Activated CD8-positive, alpha-beta T cell treated with anti-CD3 and anti-CD28 coated beads for 36 hours (primary cell): ENCODE measurements at regions not wholly inside any gene's neighbourhood (a gene's known extent, or its start where the extent isn't known, plus 50 kb on each side); places are given as distances from the start of the nearest gene placed in this dataset.

ENCODE experiments used
- ATAC-seq: fragments of 200-7000 bp; cut with Tn5 transposase; one replicate; pipeline ENCODE4 v1.10.0; 2021; ENCODE audit warnings: mild to moderate bottlenecking, moderate library complexity
- CTCF ChIA-PET: fragments of 350-600 bp; sonication (Branson Sonifier 250); formaldehyde crosslinking; loops from one replicate; lab custom pipeline; 2021; ENCODE audit warnings: antibody characterized with exemption; lab: Charles Lee
- POLR2A ChIA-PET: fragments of 350-600 bp; sonication (Branson Sonifier 250); formaldehyde crosslinking; loops from one replicate; lab custom pipeline; 2021; ENCODE audit warnings: antibody characterized with exemption; lab: Charles Lee
- DNase-seq: peaks from one replicate; pipeline ENCODE4 v3.0.0-alpha.2; 2020
- H3K27ac Mint-ChIP-seq: one replicate; pipeline ENCODE4 v1.8.0; 2021; ENCODE audit warnings: mild to moderate bottlenecking, mixed read lengths
- H3K27me3 Mint-ChIP-seq: one replicate; pipeline ENCODE4 v1.8.0; 2021; ENCODE audit warnings: mixed read lengths
- H3K36me3 Mint-ChIP-seq: one replicate; pipeline ENCODE4 v1.8.0; 2021; ENCODE audit warnings: low read depth, mixed read lengths
- H3K4me1 Mint-ChIP-seq: one replicate; pipeline ENCODE4 v1.8.0; 2021; ENCODE audit warnings: low read depth, mixed read lengths
- H3K4me3 Mint-ChIP-seq: one replicate; pipeline ENCODE4 v1.8.0; 2021; ENCODE audit warnings: mild to moderate bottlenecking, moderate library complexity, mixed read lengths
- H3K9me3 Mint-ChIP-seq: one replicate; pipeline ENCODE4 v1.8.0; 2021; ENCODE audit warnings: mixed read lengths
- intact Hi-C: fragments of 100-400 bp; cut with micrococcal nuclease; formaldehyde crosslinking; loops from one replicate; pipeline ENCODE4 v1.10.0; 2022
- TF ChIP-seq, protein P1 (sequence below): fragments of 200-600 bp; IDR thresholded peaks from one replicate; pipeline ENCODE4 v1.8.0; 2022; ENCODE audit warnings: antibody characterized with exemption, mild to moderate bottlenecking

DNA sequence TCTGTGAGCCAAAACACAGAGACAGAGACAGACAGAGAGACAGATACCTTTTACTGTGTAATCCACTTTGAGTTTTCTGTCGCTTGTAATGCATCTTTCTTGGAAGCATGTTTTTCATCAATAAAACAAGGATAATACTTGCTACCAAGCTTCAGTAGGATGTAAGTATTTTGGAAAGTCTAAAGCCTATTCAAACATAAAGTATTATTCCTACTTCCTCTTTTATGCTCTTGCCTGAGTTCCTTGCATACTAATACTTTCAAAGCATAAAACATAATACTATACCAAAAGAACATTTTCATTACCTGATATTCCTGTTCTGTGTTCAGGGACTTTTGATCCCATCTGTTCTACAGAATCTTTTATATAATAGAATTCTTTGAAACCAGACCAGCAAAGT lies 64.5 kb upstream of the SLC30A5 start:
- no peaks in the 10 kb centered on the region for H3K9me3 Mint-ChIP-seq
- ChIA-PET CTCF (interaction anchor here (2.4 kb wide), 1 partner anchor 14 kb away, joined by 12 read pairs; no protein-coding TSS in a partner anchor), POLR2A (no interaction called here)
- H3K36me3 Mint-ChIP-seq = no peaks in the 10 kb centered on the region
- ATAC-seq = no peak
- intact Hi-C loops = no loop called here
- TF ChIP-seq, protein P1, sequence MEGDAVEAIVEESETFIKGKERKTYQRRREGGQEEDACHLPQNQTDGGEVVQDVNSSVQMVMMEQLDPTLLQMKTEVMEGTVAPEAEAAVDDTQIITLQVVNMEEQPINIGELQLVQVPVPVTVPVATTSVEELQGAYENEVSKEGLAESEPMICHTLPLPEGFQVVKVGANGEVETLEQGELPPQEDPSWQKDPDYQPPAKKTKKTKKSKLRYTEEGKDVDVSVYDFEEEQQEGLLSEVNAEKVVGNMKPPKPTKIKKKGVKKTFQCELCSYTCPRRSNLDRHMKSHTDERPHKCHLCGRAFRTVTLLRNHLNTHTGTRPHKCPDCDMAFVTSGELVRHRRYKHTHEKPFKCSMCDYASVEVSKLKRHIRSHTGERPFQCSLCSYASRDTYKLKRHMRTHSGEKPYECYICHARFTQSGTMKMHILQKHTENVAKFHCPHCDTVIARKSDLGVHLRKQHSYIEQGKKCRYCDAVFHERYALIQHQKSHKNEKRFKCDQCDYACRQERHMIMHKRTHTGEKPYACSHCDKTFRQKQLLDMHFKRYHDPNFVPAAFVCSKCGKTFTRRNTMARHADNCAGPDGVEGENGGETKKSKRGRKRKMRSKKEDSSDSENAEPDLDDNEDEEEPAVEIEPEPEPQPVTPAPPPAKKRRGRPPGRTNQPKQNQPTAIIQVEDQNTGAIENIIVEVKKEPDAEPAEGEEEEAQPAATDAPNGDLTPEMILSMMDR = no peak
- H3K4me1 Mint-ChIP-seq = no peaks in the 10 kb centered on the region
- peaks cover 2% of the 10 kb centered on the region for H3K27me3 Mint-ChIP-seq
- H3K4me3 Mint-ChIP-seq = no peak overlapping the region
- no peak for DNase-seq
- H3K27ac Mint-ChIP-seq = no peak overlapping the region

DNA sequence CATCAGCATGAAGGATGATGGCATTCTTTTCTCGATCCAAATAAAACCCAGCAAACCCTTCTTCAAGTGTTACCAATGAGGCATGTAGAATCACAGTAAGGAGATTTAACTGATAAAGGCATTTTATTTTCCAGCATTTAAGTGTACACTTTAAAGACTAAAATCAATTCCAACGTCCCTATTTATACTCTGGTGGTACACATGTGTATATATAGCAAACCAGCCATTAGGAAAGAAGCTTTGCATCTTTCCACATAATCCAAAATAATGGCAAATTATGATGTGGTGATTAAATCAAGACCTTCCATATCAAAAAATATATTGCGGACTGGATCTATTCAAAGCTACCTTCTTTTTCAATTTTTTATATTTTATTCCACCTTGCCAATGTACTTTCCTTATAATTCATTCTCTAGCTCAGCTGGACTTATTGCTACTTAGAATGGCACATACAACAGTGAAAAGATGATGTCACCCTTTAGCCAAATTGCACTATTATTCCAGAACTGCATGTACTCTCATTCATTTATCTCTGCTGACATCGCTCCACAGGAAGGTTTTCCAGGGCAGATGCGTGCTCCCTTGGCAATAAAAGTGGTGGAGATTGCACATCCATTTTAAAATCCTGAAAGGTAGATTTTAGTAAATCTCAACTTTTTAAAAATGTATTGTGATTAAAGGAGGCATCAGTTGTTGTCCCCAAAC lies 63.3 kb upstream of the SLC30A5 start:
- no peaks in the 10 kb centered on the region for H3K36me3 Mint-ChIP-seq
- ATAC-seq = no peak
- CTCF ChIA-PET = interaction anchor here (2.4 kb wide), 1 partner anchor 12 kb away, joined by 12 read pairs; no protein-coding TSS in a partner anchor
- H3K9me3 Mint-ChIP-seq = no peaks in the 10 kb centered on the region
- no peaks in the 10 kb centered on the region for H3K4me1 Mint-ChIP-seq
- DNase-seq = no peak
- POLR2A ChIA-PET = no interaction called here
- TF ChIP-seq, protein P1 = no peak
- peaks cover 2% of the 10 kb centered on the region for H3K27me3 Mint-ChIP-seq
- intact Hi-C loops = no loop called here
- no peak overlapping the region for H3K4me3 Mint-ChIP-seq
- no peak overlapping the region for H3K27ac Mint-ChIP-seq

- Mint-ChIP-seq H3K4me3 (no peak overlapping the region), H3K9me3 (no peaks in the 10 kb centered on the region), H3K27me3 (peaks cover 2% of the 10 kb centered on the region), H3K27ac (no peak overlapping the region), H3K4me1 (no peaks in the 10 kb centered on the region), H3K36me3 (no peaks in the 10 kb centered on the region)
- CTCF ChIA-PET = interaction anchor here (2.3 kb wide), 1 partner anchor 8 kb away, joined by 8 read pairs; no protein-coding TSS in a partner anchor
- ATAC-seq (no peak), DNase-seq (peak; percentile 11)
- POLR2A ChIA-PET = no interaction called here
- intact Hi-C loops = no loop called here
- TF ChIP-seq, protein P1 = no peak
Observed at GRCh38 chr5:69032009-69032408, 61.8 kb upstream of the SLC30A5 start.

DNA sequence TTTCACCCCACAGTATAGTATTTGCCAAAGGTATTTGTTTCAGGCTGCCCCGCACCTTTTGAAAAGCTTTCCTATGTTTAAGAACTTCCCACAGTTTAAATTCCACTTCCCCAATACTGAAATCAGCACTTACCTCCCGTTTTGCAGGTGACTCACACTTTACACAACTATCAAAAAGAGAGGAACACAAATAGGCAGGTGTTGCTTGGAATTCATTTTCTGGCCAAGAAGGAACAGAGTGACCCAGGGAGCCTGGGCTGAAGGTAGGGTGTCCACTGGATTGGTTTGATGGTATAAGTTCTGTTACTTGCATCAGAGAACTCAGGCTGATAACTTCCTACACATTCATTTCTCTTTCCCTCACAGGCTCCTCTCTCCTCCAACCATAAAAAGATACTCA lies 60.1 kb upstream of the SLC30A5 start:
- Mint-ChIP-seq H3K36me3 (no peaks in the 10 kb centered on the region), H3K4me1 (no peaks in the 10 kb centered on the region), H3K4me3 (no peak overlapping the region), H3K27ac (no peak overlapping the region), H3K27me3 (peaks cover 2% of the 10 kb centered on the region), H3K9me3 (no peaks in the 10 kb centered on the region)
- CTCF ChIA-PET = interaction anchor here (2.3 kb wide), 1 partner anchor 10 kb away, joined by 8 read pairs; no protein-coding TSS in a partner anchor
- POLR2A ChIA-PET = no interaction called here
- DNase-seq (no peak), ATAC-seq (no peak)
- intact Hi-C loops = no loop called here
- TF ChIP-seq, protein P1 = no peak

GRCh38 chr5:69034898-69035297 lies 58.9 kb upstream of the SLC30A5 start:
- intact Hi-C loops = no loop called here
- peaks cover 2% of the 10 kb centered on the region for H3K27me3 Mint-ChIP-seq
- TF ChIP-seq, protein P1 = no peak
- ChIA-PET CTCF (interaction anchor here (0.7 kb wide), 1 partner anchor 10 kb away, joined by 3 read pairs; no protein-coding TSS in a partner anchor), POLR2A (no interaction called here)
- ATAC-seq = no peak
- no peaks in the 10 kb centered on the region for H3K9me3 Mint-ChIP-seq
- H3K4me1 Mint-ChIP-seq = no peaks in the 10 kb centered on the region
- H3K36me3 Mint-ChIP-seq = no peaks in the 10 kb centered on the region
- no peak overlapping the region for H3K4me3 Mint-ChIP-seq
- no peak overlapping the region for H3K27ac Mint-ChIP-seq
- DNase-seq = no peak
